Panc1 (cell line): ENCODE measurements at regions not wholly inside any gene's neighbourhood (a gene's known extent, or its start where the extent isn't known, plus 50 kb on each side); places are given as distances from the start of the nearest gene placed in this dataset.

Experiments used
- ATAC-seq: fragments of 200-7000 bp; cut with Tn5 transposase; 2 replicates; pipeline ENCODE4 v1.9.1; 2020; ENCODE audit warnings: mild to moderate bottlenecking, moderate library complexity
- BruUV-seq: library from RNA; stranded (reverse); fragments of 400-500 nt; replicated peaks from 2 replicates; lab custom pipeline; 2021; lab: Mats Ljungman, UMichigan
- CTCF ChIA-PET: fragments of 300-600 bp; sonication (Branson Sonifier 250); formaldehyde crosslinking; loops from one replicate; lab custom pipeline; 2022; ENCODE audit warnings: antibody characterized with exemption; lab: Charles Lee
- POLR2A ChIA-PET: fragments of 300-600 bp; sonication (Branson Sonifier 250); formaldehyde crosslinking; loops from one replicate; lab custom pipeline; 2022; ENCODE audit warnings: antibody characterized with exemption; lab: Charles Lee
- DNase-seq: peaks from one replicate; pipeline ENCODE4 v3.0.0-alpha.2; 2010; ENCODE audit warnings: low read depth, low spot score
- H3K27ac ChIP-seq: 2 replicates; pipeline ENCODE4 v1.5.1; 2011; ENCODE audit warnings: mild to moderate bottlenecking, low read length, inconsistent platforms
- H3K27me3 ChIP-seq: fragments of 200-500 bp; sonication (Bioruptor generic); 2 replicates; pipeline ENCODE4 v1.6.0; 2014; ENCODE audit warnings: low read length, inconsistent platforms; ENCODE audit not compliant: control insufficient read depth, insufficient read depth
- H3K36me3 ChIP-seq: fragments of 200-500 bp; sonication (Bioruptor generic); 2 replicates; pipeline ENCODE4 v1.5.1; 2014; ENCODE audit warnings: inconsistent platforms, mild to moderate bottlenecking, low read length, moderate library complexity; ENCODE audit not compliant: control insufficient read depth, insufficient read depth
- H3K4me1 ChIP-seq: 2 replicates; pipeline ENCODE4 v1.5.1; 2011; ENCODE audit warnings: inconsistent platforms, mild to moderate bottlenecking, low read length, moderate library complexity; ENCODE audit not compliant: control insufficient read depth, insufficient read depth
- H3K4me3 ChIP-seq, 2 experiments: 2 replicates each; pipeline ENCODE4 v1.5.1; 2011 to 2012; ENCODE audit warnings: low read depth in 2 of 2, low read length in 2 of 2, mild to moderate bottlenecking in 2 of 2, inconsistent platforms in 1 of 2, moderate library complexity in 1 of 2
- H3K9me3 ChIP-seq: fragments of 200-500 bp; sonication (Bioruptor generic); 2 replicates; pipeline ENCODE4 v1.5.1; 2014; ENCODE audit warnings: low read depth, mild to moderate bottlenecking, inconsistent platforms, low read length, moderate library complexity; ENCODE audit not compliant: control insufficient read depth, insufficient read depth
- POLR2AphosphoS5 ChIP-seq: IDR thresholded peaks from 2 replicates; pipeline ENCODE4 v1.6.1; 2012; ENCODE audit warnings: mild to moderate bottlenecking, low read depth, low read length, moderate library complexity
- SIN3A ChIP-seq: IDR thresholded peaks from 2 replicates; pipeline ENCODE4 v1.6.1; 2012; ENCODE audit warnings: low read depth, mild to moderate bottlenecking, low read length, moderate library complexity, borderline replicate concordance; ENCODE audit not compliant: insufficient read depth
- TCF7L2 ChIP-seq: IDR thresholded peaks from 2 replicates; pipeline ENCODE4 v1.6.1; 2011; ENCODE audit warnings: mild to moderate bottlenecking, low read depth, low read length, inconsistent platforms
- in situ Hi-C: cut with HindIII; loops from 2 replicates; pipeline ENCODE4 v1.10.0; 2016; ENCODE audit warnings: low sequenced_read_pairs, low pct_unique_long_range_greater_than_20kb
- intact Hi-C: fragments of 100-400 bp; cut with micrococcal nuclease; formaldehyde crosslinking; loops from one replicate; pipeline ENCODE4 v1.10.0; 2022; ENCODE audit not compliant: unreplicated experiment
- TF ChIP-seq, protein P1 (sequence below): fragments of 450-650 bp; IDR thresholded peaks from 2 replicates; pipeline ENCODE4 v1.5.1; 2017; ENCODE audit warnings: mild to moderate bottlenecking
- TF ChIP-seq, protein P2 (sequence below), 2 experiments: IDR thresholded peaks; 2 replicates each; pipeline ENCODE4 v1.6.1; 2011 to 2012; ENCODE audit warnings: low read depth in 2 of 2, control low read depth in 1 of 2, low read length in 1 of 2, mild to moderate bottlenecking in 1 of 2, moderate library complexity in 1 of 2; ENCODE audit not compliant: insufficient read depth in 1 of 2

DNA sequence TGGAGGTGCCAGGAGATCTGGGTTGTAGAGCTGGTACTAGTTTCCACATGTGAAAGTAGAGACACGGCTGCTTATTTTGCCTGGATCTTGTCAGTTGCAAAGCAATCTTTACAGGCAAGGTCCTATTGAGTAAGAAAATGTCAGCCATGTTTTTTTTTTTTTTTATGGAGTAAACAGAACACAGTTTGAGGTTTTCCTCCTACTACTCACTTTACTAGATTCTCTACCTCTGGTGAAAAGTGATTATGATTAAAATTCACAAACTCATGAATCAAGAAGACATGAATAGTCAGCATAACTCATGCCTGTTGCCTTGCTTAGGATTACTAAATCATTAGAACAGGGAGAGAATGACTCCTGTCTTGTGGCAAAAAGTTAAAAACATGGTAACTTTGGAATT is 70.1 kb upstream of the PNPT1 start:
- DNase-seq (no peak), ATAC-seq (no peak)
- ChIA-PET POLR2A (no interaction called here), CTCF (no interaction called here)
- H3K27ac ChIP-seq, result no peak overlapping the region
- TF ChIP-seq, protein P1, sequence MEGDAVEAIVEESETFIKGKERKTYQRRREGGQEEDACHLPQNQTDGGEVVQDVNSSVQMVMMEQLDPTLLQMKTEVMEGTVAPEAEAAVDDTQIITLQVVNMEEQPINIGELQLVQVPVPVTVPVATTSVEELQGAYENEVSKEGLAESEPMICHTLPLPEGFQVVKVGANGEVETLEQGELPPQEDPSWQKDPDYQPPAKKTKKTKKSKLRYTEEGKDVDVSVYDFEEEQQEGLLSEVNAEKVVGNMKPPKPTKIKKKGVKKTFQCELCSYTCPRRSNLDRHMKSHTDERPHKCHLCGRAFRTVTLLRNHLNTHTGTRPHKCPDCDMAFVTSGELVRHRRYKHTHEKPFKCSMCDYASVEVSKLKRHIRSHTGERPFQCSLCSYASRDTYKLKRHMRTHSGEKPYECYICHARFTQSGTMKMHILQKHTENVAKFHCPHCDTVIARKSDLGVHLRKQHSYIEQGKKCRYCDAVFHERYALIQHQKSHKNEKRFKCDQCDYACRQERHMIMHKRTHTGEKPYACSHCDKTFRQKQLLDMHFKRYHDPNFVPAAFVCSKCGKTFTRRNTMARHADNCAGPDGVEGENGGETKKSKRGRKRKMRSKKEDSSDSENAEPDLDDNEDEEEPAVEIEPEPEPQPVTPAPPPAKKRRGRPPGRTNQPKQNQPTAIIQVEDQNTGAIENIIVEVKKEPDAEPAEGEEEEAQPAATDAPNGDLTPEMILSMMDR, result no peak
- TF ChIP-seq TCF7L2, result no peak
- no peak for TF ChIP-seq SIN3A
- no peak for TF ChIP-seq POLR2AphosphoS5
- TF ChIP-seq, protein P2, sequence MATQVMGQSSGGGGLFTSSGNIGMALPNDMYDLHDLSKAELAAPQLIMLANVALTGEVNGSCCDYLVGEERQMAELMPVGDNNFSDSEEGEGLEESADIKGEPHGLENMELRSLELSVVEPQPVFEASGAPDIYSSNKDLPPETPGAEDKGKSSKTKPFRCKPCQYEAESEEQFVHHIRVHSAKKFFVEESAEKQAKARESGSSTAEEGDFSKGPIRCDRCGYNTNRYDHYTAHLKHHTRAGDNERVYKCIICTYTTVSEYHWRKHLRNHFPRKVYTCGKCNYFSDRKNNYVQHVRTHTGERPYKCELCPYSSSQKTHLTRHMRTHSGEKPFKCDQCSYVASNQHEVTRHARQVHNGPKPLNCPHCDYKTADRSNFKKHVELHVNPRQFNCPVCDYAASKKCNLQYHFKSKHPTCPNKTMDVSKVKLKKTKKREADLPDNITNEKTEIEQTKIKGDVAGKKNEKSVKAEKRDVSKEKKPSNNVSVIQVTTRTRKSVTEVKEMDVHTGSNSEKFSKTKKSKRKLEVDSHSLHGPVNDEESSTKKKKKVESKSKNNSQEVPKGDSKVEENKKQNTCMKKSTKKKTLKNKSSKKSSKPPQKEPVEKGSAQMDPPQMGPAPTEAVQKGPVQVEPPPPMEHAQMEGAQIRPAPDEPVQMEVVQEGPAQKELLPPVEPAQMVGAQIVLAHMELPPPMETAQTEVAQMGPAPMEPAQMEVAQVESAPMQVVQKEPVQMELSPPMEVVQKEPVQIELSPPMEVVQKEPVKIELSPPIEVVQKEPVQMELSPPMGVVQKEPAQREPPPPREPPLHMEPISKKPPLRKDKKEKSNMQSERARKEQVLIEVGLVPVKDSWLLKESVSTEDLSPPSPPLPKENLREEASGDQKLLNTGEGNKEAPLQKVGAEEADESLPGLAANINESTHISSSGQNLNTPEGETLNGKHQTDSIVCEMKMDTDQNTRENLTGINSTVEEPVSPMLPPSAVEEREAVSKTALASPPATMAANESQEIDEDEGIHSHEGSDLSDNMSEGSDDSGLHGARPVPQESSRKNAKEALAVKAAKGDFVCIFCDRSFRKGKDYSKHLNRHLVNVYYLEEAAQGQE (IDR thresholded peaks at IDR 0.05; ENCODE audit: insufficient read depth in 1 of 2, low read depth in 2 of 2, low read length in 1 of 2), result no peak
- H3K4me1 ChIP-seq, result no peaks in the 10 kb centered on the region
- no peak overlapping the region for H3K4me3 ChIP-seq
- no peaks in the 10 kb centered on the region for H3K36me3 ChIP-seq
- H3K9me3 ChIP-seq, result no peaks in the 10 kb centered on the region
- no peaks in the 10 kb centered on the region; the same call in 1 of the 2 replicates for H3K27me3 ChIP-seq
- intact Hi-C loops (no loop called here), in situ Hi-C loops (no loop called here)
- no TSS peak for BruUV-seq

DNA sequence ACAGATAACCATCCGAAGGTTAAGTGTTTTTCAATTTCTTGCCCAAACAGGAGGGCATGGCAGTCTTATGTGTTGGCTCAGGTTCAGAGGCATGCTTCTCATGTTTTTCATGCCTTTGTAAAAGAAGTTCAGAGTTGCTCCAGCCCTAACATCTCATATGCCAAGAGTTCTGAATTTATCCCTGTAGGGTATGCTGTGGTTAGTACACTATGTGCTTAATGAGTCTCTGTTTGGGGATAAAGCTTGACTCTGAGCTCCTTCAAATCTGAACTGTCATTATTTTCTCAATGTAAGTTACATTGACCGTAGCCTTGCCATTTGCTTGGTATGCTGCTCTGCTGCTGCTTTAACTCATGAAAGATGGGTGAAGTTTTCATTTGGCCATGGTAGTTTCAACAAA is 67.9 kb upstream of the PNPT1 start:
- Histone ChIP-seq H3K9me3 (no peaks in the 10 kb centered on the region), H3K27me3 (no peaks in the 10 kb centered on the region; the same call in 1 of the 2 replicates), H3K36me3 (no peaks in the 10 kb centered on the region), H3K4me3 (no peak overlapping the region), H3K4me1 (no peaks in the 10 kb centered on the region), H3K27ac (no peak overlapping the region)
- intact Hi-C loops, result no loop called here
- TF ChIP-seq TCF7L2 (no peak), SIN3A (no peak), POLR2AphosphoS5 (no peak)
- TF ChIP-seq, protein P2 (IDR thresholded peaks at IDR 0.05; ENCODE audit: insufficient read depth in 1 of 2, low read depth in 2 of 2, low read length in 1 of 2), result no peak
- TF ChIP-seq, protein P1, result no peak
- in situ Hi-C loops, result no loop called here
- DNase-seq, result no peak
- BruUV-seq, result no TSS peak
- no peak for ATAC-seq
- ChIA-PET POLR2A (no interaction called here), CTCF (no interaction called here)
